OCI-LY7 (cell line): ENCODE measurements at regions not wholly inside any gene's neighbourhood (a gene's known extent, or its start where the extent isn't known, plus 50 kb on each side); places are given as distances from the start of the nearest gene placed in this dataset.

ENCODE experiments used
- BruUV-seq: library from RNA; stranded (reverse); fragments of 400-500 nt; replicated peaks from 2 replicates; lab custom pipeline; 2021; lab: Mats Ljungman, UMichigan
- CTCF ChIA-PET: fragments of 300-600 bp; sonication (Branson Sonifier 250); formaldehyde crosslinking; loops from one replicate; lab custom pipeline; 2022; ENCODE audit warnings: antibody characterized with exemption; ENCODE audit not compliant: unreplicated experiment; lab: Charles Lee
- POLR2A ChIA-PET: fragments of 300-600 bp; sonication (Branson Sonifier 250); formaldehyde crosslinking; loops from one replicate; lab custom pipeline; 2022; ENCODE audit warnings: antibody characterized with exemption; lab: Charles Lee
- DNase-seq: peaks from one replicate; pipeline ENCODE4 v3.0.0-alpha.2; 2015; ENCODE audit warnings: low spot score
- H2AFZ ChIP-seq: fragments of 200-600 bp; sonication (generic), shearing (Covaris generic); 2 replicates; pipeline ENCODE4 v1.6.1; 2014; ENCODE audit warnings: mild to moderate bottlenecking, antibody characterized with exemption, low read length, moderate library complexity
- H3K27ac ChIP-seq: fragments of 200-600 bp; sonication (generic); 2 replicates; pipeline ENCODE4 v1.5.1; 2014; ENCODE audit warnings: mixed run types, low read depth, mild to moderate bottlenecking, moderate library complexity, low read length, inconsistent platforms; ENCODE audit not compliant: poor library complexity, severe bottlenecking
- H3K36me3 ChIP-seq: fragments of 200-600 bp; sonication (generic); 2 replicates; pipeline ENCODE4 v1.6.1; 2014; ENCODE audit warnings: mild to moderate bottlenecking, antibody characterized with exemption, low read length, moderate library complexity, mixed read lengths; ENCODE audit not compliant: insufficient read depth
- H3K4me1 ChIP-seq: fragments of 200-600 bp; sonication (generic); 2 replicates; pipeline ENCODE4 v1.5.1; 2014; ENCODE audit warnings: mild to moderate bottlenecking, low read length; ENCODE audit not compliant: insufficient read depth, poor library complexity, severe bottlenecking
- H3K4me2 ChIP-seq: fragments of 200-600 bp; sonication (generic); 2 replicates; pipeline ENCODE4 v1.6.1; 2014; ENCODE audit warnings: mild to moderate bottlenecking, low read length
- H3K4me3 ChIP-seq: fragments of 200-600 bp; sonication (generic); 2 replicates; pipeline ENCODE4 v1.5.1; 2014; ENCODE audit warnings: mild to moderate bottlenecking, low read depth, low read length; ENCODE audit not compliant: poor library complexity, severe bottlenecking
- H3K79me2 ChIP-seq: fragments of 200-600 bp; sonication (generic); 2 replicates; pipeline ENCODE4 v1.6.1; 2016; ENCODE audit warnings: low read depth, mild to moderate bottlenecking, low read length, moderate library complexity, mixed read lengths; ENCODE audit not compliant: insufficient read depth
- H3K9me2 ChIP-seq: fragments of 200-600 bp; sonication (generic); 2 replicates; pipeline ENCODE4 v1.6.1; 2016; ENCODE audit warnings: mild to moderate bottlenecking, low read length, mixed read lengths; ENCODE audit not compliant: insufficient read depth
- H3K9me3 ChIP-seq: fragments of 200-600 bp; sonication (generic); 2 replicates; pipeline ENCODE4 v1.6.1; 2014; ENCODE audit warnings: mild to moderate bottlenecking, mixed run types, low read length, mixed read lengths
- H4K20me1 ChIP-seq: fragments of 200-600 bp; sonication (generic); 2 replicates; pipeline ENCODE4 v1.6.1; 2014; ENCODE audit warnings: mild to moderate bottlenecking, antibody characterized with exemption, low read length, moderate library complexity, mixed read lengths; ENCODE audit not compliant: insufficient read depth
- EZH2phosphoT487 ChIP-seq: fragments of 200-600 bp; sonication (generic); IDR thresholded peaks from 2 replicates; pipeline ENCODE4 v1.6.1; 2018; ENCODE audit warnings: low read depth, borderline replicate concordance, mild to moderate bottlenecking, mixed run types, antibody characterized with exemption, low read length, moderate library complexity, mixed read lengths
- intact Hi-C: fragments of 100-400 bp; cut with micrococcal nuclease; formaldehyde crosslinking; loops from one replicate; pipeline ENCODE4 v1.10.0; 2022; ENCODE audit not compliant: unreplicated experiment
- TF ChIP-seq, protein P1 (sequence below): fragments of 200-600 bp; sonication (generic); conservative IDR thresholded peaks from 2 replicates; pipeline ENCODE4 v1.5.1; 2014; ENCODE audit warnings: mild to moderate bottlenecking, antibody characterized with exemption, low read length, moderate library complexity, mixed read lengths

DNA sequence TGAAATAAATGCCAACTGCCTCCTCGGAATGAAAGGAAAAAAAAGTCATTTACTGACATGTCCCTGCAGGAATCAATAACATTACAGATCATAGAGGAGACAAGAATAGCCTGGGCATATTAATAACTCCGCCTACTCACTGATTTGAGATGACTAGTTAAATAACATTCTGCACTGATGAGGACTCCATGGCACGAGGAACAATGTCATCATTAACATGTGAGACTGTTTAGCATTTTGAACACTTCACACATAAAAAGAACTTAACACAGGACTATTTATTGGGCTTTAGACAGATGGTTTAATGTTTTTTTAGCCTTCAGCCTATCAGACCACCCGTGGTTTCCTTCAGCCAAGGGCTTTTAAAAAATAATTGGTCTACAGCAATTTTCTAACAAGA, 170.1 kb downstream of the OLFM4 start:
- Histone ChIP-seq H4K20me1 (no peaks in the 10 kb centered on the region), H3K27ac (no peak overlapping the region), H3K4me2 (no peak overlapping the region), H3K79me2 (no peaks in the 10 kb centered on the region), H3K9me3 (no peaks in the 10 kb centered on the region), H3K9me2 (no peaks in the 10 kb centered on the region), H3K4me1 (no peaks in the 10 kb centered on the region), H2AFZ (no peak overlapping the region), H3K4me3 (no peak overlapping the region), H3K36me3 (no peaks in the 10 kb centered on the region)
- intact Hi-C loops = no loop called here
- DNase-seq = no peak
- POLR2A ChIA-PET = no interaction called here
- no TSS peak for BruUV-seq
- CTCF ChIA-PET = no interaction called here
- no peak for TF ChIP-seq EZH2phosphoT487
- TF ChIP-seq, protein P1, sequence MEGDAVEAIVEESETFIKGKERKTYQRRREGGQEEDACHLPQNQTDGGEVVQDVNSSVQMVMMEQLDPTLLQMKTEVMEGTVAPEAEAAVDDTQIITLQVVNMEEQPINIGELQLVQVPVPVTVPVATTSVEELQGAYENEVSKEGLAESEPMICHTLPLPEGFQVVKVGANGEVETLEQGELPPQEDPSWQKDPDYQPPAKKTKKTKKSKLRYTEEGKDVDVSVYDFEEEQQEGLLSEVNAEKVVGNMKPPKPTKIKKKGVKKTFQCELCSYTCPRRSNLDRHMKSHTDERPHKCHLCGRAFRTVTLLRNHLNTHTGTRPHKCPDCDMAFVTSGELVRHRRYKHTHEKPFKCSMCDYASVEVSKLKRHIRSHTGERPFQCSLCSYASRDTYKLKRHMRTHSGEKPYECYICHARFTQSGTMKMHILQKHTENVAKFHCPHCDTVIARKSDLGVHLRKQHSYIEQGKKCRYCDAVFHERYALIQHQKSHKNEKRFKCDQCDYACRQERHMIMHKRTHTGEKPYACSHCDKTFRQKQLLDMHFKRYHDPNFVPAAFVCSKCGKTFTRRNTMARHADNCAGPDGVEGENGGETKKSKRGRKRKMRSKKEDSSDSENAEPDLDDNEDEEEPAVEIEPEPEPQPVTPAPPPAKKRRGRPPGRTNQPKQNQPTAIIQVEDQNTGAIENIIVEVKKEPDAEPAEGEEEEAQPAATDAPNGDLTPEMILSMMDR = no peak

DNA sequence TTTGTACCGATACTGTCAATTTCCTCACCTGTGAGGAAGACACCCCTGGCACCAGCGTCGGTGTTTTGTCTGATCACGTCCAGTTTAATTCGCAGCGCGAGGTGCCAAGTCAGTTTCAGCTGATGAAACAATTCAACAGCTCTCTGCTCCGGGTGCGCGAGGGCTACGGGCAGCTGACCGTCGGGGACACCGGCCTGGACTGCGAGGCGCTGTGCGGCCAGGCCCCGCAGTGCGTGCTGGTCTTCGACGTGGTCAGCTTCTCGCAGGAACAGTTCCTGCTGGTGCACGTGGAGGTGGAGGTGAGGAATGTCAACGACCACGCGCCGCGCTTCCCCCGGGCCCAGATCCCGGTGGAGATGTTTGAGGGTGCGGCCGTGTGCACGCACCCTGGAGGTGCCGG, 171.5 kb downstream of the OLFM4 start:
- Histone ChIP-seq H2AFZ (no peak overlapping the region), H3K36me3 (no peaks in the 10 kb centered on the region), H4K20me1 (no peaks in the 10 kb centered on the region), H3K27ac (no peak overlapping the region), H3K9me3 (no peaks in the 10 kb centered on the region), H3K4me2 (no peak overlapping the region), H3K9me2 (no peaks in the 10 kb centered on the region), H3K4me1 (no peaks in the 10 kb centered on the region), H3K4me3 (no peak overlapping the region), H3K79me2 (no peaks in the 10 kb centered on the region)
- ChIA-PET CTCF (no interaction called here), POLR2A (no interaction called here)
- BruUV-seq = no TSS peak
- DNase-seq = no peak
- intact Hi-C loops = no loop called here
- TF ChIP-seq, protein P1 = no peak
- no peak for TF ChIP-seq EZH2phosphoT487

DNA sequence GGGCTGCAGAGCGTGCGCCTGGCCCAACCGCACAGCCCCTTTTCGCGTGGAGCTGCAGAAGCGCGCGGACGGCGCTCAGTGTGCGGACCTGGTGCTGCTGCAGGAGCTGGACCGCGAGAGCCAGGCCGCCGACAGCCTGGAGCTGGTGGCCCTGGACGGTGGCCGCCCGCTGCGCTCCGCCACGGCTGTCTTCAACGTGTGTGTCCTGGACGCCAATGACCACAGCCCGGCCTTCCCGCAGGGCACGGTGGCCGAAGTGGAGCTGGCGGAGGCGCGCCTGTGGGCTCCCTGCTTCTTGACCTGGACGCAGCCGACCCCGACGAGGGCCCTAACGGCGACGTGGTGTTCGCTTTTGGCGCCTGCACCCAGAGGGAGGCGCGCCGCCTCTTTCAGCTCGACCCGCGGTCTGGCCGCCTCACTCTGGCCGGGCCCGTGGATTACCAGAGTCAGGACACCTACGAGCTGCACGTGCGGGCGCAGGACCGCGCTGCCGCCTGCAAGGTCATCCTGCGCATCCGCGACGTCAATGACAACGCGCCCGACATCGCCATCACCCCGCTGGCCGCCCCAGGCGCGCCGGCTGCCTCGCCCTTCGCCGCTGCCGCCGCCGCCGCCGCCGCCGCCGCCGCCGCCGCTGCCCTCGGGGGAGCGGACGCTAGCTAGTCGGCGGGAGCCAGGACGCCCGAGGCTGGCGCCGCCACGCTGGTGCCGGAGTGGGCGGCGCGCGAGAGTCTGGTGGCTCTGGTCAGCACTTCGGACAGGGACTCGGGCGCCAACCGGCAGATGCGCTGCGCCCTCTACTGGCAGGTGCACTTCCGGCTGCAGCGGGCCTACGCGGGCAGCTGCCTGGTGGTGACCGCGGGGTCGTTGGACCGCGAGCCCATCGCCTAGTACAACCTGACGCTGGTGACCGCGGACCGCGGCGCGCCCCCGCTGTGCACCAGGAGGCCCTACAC, 172.2 kb downstream of the OLFM4 start:
- no peak overlapping the region for H3K27ac ChIP-seq
- no peaks in the 10 kb centered on the region for H4K20me1 ChIP-seq
- intact Hi-C loops = no loop called here
- no peak overlapping the region for H2AFZ ChIP-seq
- H3K4me2 ChIP-seq = no peak overlapping the region
- CTCF ChIA-PET = no interaction called here
- no peaks in the 10 kb centered on the region for H3K9me3 ChIP-seq
- no peaks in the 10 kb centered on the region for H3K4me1 ChIP-seq
- H3K9me2 ChIP-seq = no peaks in the 10 kb centered on the region
- DNase-seq = no peak
- no peaks in the 10 kb centered on the region for H3K36me3 ChIP-seq
- no peak for TF ChIP-seq EZH2phosphoT487
- TF ChIP-seq, protein P1 = no peak
- no peaks in the 10 kb centered on the region for H3K79me2 ChIP-seq
- no peak overlapping the region for H3K4me3 ChIP-seq
- POLR2A ChIA-PET = no interaction called here
- no TSS peak for BruUV-seq
